Omental fat pad (tissue), 3 donors: ENCODE measurements at regions not wholly inside any gene's neighbourhood (a gene's known extent, or its start where the extent isn't known, plus 50 kb on each side); places are given as distances from the start of the nearest gene placed in this dataset.

ENCODE experiments used
- ATAC-seq: fragments of 150-250 bp; one replicate; pipeline ENCODE4 v1.9.1; 2016; ENCODE audit warnings: mild to moderate bottlenecking, moderate library complexity; ENCODE audit not compliant: low FRiP score
- DNase-seq: peaks from one replicate; pipeline ENCODE4 v3.0.0-alpha.2; 2019; ENCODE audit warnings: low spot score
- CTCF ChIP-seq, 3 donors: fragments of 450-650 bp; IDR thresholded peaks; one replicate each; pipeline ENCODE4 v1.5.1; 2016 to 2017; ENCODE audit warnings: antibody characterized with exemption in 3 of 3, mild to moderate bottlenecking in 3 of 3, moderate library complexity in 2 of 3

GRCh38 chr12:123085730-123086487, 65.0 kb downstream of the PITPNM2 start:
- ATAC-seq (no peak), DNase-seq (no peak)
- TF ChIP-seq CTCF (IDR thresholded peaks at IDR 0.05) = no peak

GRCh38 chr12:123085066-123085465, 65.8 kb downstream of the PITPNM2 start:
- ATAC-seq (no peak), DNase-seq (no peak)
- no peak for TF ChIP-seq CTCF (IDR thresholded peaks at IDR 0.05)

- no peak for ATAC-seq
Measured at GRCh38 chr12:123083661-123084571, 67.0 kb downstream of the PITPNM2 start.

GRCh38 chr12:123080634-123081033, 70.3 kb downstream of the PITPNM2 start:
- no peak for TF ChIP-seq CTCF (IDR thresholded peaks at IDR 0.05)
- no peak for ATAC-seq
- no peak for DNase-seq

More at GRCh38 chr12:123083661-123084571, 67.0 kb downstream of the PITPNM2 start:
- TF ChIP-seq CTCF (IDR thresholded peaks at IDR 0.05) = no peak
- no peak for DNase-seq

- no peak for ATAC-seq
- DNase-seq = no peak
- TF ChIP-seq CTCF (IDR thresholded peaks at IDR 0.05) = no peak
Measured at GRCh38 chr12:123078531-123079155, 72.2 kb downstream of the PITPNM2 start.

- ATAC-seq = no peak
- no peak for TF ChIP-seq CTCF (IDR thresholded peaks at IDR 0.05)
- DNase-seq = no peak
Measured at GRCh38 chr12:123078120-123078465, 72.8 kb downstream of the PITPNM2 start.
